ENCODE measurements at regions not wholly inside any gene's neighbourhood (a gene's known extent, or its start where the extent isn't known, plus 50 kb on each side); places are given as distances from the start of the nearest gene placed in this dataset.

- TF ChIP-seq EZH2 (IDR thresholded peaks at IDR 0.05; ENCODE audit: borderline replicate concordance, low read length), result no peak
- TF ChIP-seq, protein P1, sequence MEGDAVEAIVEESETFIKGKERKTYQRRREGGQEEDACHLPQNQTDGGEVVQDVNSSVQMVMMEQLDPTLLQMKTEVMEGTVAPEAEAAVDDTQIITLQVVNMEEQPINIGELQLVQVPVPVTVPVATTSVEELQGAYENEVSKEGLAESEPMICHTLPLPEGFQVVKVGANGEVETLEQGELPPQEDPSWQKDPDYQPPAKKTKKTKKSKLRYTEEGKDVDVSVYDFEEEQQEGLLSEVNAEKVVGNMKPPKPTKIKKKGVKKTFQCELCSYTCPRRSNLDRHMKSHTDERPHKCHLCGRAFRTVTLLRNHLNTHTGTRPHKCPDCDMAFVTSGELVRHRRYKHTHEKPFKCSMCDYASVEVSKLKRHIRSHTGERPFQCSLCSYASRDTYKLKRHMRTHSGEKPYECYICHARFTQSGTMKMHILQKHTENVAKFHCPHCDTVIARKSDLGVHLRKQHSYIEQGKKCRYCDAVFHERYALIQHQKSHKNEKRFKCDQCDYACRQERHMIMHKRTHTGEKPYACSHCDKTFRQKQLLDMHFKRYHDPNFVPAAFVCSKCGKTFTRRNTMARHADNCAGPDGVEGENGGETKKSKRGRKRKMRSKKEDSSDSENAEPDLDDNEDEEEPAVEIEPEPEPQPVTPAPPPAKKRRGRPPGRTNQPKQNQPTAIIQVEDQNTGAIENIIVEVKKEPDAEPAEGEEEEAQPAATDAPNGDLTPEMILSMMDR (IDR thresholded peaks at IDR 0.05; ENCODE audit: low read length), result no peak
Observed at GRCh38 chr12:39685854-39686657, 66.5 kb upstream of the ABCD2 start.

Data from OCI-LY1 (cell line).